Fibroblast of lung (primary cell): ENCODE measurements at regions not wholly inside any gene's neighbourhood (a gene's known extent, or its start where the extent isn't known, plus 50 kb on each side); places are given as distances from the start of the nearest gene placed in this dataset.

ENCODE experiments used
- EZH2 ChIP-seq: IDR thresholded peaks from 2 replicates; pipeline ENCODE4 v1.5.1; 2012; ENCODE audit warnings: low read length, control low read depth, mild to moderate bottlenecking; ENCODE audit errors: missing control alignments
- TF ChIP-seq, protein P1 (sequence below), 2 donors: IDR thresholded peaks in 1 of 2; conservative IDR thresholded peaks in 1 of 2; 1 replicate in 1 of 2; 2 replicates in 1 of 2; pipeline ENCODE4 v1.5.1; 2011 to 2012; ENCODE audit warnings: low read length in 2 of 2, control low read depth in 1 of 2, inconsistent platforms in 1 of 2, low read depth in 1 of 2, mild to moderate bottlenecking in 1 of 2

GRCh38 chr9:26655166-26655565 lies 237.4 kb downstream of the CAAP1 start:
- TF ChIP-seq, protein P1, sequence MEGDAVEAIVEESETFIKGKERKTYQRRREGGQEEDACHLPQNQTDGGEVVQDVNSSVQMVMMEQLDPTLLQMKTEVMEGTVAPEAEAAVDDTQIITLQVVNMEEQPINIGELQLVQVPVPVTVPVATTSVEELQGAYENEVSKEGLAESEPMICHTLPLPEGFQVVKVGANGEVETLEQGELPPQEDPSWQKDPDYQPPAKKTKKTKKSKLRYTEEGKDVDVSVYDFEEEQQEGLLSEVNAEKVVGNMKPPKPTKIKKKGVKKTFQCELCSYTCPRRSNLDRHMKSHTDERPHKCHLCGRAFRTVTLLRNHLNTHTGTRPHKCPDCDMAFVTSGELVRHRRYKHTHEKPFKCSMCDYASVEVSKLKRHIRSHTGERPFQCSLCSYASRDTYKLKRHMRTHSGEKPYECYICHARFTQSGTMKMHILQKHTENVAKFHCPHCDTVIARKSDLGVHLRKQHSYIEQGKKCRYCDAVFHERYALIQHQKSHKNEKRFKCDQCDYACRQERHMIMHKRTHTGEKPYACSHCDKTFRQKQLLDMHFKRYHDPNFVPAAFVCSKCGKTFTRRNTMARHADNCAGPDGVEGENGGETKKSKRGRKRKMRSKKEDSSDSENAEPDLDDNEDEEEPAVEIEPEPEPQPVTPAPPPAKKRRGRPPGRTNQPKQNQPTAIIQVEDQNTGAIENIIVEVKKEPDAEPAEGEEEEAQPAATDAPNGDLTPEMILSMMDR (conservative IDR thresholded peaks at IDR 0.05 in 1 of 2, IDR thresholded peaks at IDR 0.05 in 1 of 2; ENCODE audit: low read depth in 1 of 2, low read length in 2 of 2): no peak
- no peak for TF ChIP-seq EZH2
